GM06990 (cell line): ENCODE measurements at regions not wholly inside any gene's neighbourhood (a gene's known extent, or its start where the extent isn't known, plus 50 kb on each side); places are given as distances from the start of the nearest gene placed in this dataset.

Experiments used
- DNase-seq: peaks from one replicate; pipeline ENCODE4 v3.0.0-alpha.2; 2011; ENCODE audit not compliant: insufficient read length; ENCODE audit errors: extremely low read depth
- H3K27me3 ChIP-seq: replicated peaks from 2 replicates; pipeline ENCODE4 v1.6.0; 2011; ENCODE audit warnings: low read length; ENCODE audit not compliant: control insufficient read depth, insufficient read depth
- H3K36me3 ChIP-seq: 2 replicates; pipeline ENCODE4 v1.5.1; 2011; ENCODE audit warnings: low read length; ENCODE audit not compliant: control insufficient read depth, insufficient read depth
- H3K4me3 ChIP-seq: replicated peaks from 2 replicates; pipeline ENCODE4 v1.5.1; 2011; ENCODE audit warnings: low read depth, mild to moderate bottlenecking, control low read depth, low read length
- CTCF ChIP-seq: IDR thresholded peaks from 2 replicates; pipeline ENCODE4 v1.5.1; 2011; ENCODE audit warnings: low read length, control low read depth, mild to moderate bottlenecking, inconsistent platforms; ENCODE audit not compliant: insufficient read depth, poor library complexity, severe bottlenecking

DNA sequence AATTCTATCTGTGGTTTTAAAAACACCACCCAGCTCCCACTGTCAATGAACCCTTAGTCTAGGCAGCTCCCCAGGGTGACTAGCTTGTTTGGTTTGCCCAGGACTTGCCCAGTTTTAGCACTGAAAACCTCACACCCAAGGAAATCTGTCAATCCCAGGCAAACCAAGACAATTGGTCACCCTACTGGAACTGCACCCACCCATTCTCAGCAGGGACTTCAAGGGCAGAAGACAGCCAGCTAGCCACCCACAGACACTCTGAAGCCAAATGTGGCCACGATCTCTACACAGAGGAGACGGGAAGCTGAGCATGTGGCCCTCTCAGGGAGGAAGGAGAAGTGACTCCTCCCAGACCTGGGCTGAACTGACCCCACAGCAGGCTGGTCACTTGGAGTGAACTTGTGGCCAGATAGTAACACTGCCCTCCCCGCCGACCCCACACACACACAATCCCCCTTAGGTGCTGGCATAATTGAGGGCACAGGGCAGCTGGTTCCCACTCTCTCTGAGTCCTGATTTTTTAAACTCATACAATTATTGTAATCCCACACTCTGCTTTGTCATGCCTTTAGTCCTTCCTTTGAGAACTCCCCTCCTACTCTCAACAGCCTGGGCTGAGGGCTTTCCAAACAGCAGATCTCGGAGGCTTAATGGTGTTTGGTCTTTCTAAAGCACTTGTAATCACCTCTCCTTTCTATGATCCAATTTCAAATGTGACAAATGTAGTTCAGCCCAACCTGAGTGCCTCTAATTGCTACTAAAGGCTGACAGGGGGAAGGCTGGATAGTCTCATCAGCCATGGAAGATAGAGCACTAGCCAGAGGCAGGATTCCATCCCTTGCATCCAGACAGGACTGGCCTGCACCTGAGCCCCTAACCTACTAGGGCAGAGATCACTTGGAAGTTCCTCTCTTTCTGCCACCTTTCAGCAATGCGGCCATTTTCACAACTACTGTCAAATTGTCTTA, 74.7 kb upstream of the DRD2 start:
- no peak for DNase-seq
- no peak for TF ChIP-seq CTCF
- no peaks in the 10 kb centered on the region; the same call in 1 of the 2 replicates for H3K27me3 ChIP-seq
- no peak overlapping the region for H3K4me3 ChIP-seq
- H3K36me3 ChIP-seq = no peaks in the 10 kb centered on the region

- TF ChIP-seq CTCF = no peak
These were observed 73.9 kb upstream of the DRD2 start for GRCh38 chr11:113549061-113549460.

GRCh38 chr11:113547739-113548138, 72.5 kb upstream of the DRD2 start:
- no peak for TF ChIP-seq CTCF
- Histone ChIP-seq H3K27me3 (no peaks in the 10 kb centered on the region; the same call in 1 of the 2 replicates), H3K36me3 (no peaks in the 10 kb centered on the region), H3K4me3 (no peak overlapping the region)
- DNase-seq = no peak

More at GRCh38 chr11:113549061-113549460, 73.9 kb upstream of the DRD2 start:
- H3K4me3 ChIP-seq = no peak overlapping the region
- no peak for DNase-seq
- H3K27me3 ChIP-seq = no peaks in the 10 kb centered on the region; the same call in 1 of the 2 replicates
- H3K36me3 ChIP-seq = no peaks in the 10 kb centered on the region

- DNase-seq = no peak
- no peaks in the 10 kb centered on the region; the same call in 1 of the 2 replicates for H3K27me3 ChIP-seq
- no peaks in the 10 kb centered on the region for H3K36me3 ChIP-seq
- H3K4me3 ChIP-seq = no peak overlapping the region
- TF ChIP-seq CTCF = no peak
These were observed 71.7 kb upstream of the DRD2 start for GRCh38 chr11:113546757-113547507.

DNA sequence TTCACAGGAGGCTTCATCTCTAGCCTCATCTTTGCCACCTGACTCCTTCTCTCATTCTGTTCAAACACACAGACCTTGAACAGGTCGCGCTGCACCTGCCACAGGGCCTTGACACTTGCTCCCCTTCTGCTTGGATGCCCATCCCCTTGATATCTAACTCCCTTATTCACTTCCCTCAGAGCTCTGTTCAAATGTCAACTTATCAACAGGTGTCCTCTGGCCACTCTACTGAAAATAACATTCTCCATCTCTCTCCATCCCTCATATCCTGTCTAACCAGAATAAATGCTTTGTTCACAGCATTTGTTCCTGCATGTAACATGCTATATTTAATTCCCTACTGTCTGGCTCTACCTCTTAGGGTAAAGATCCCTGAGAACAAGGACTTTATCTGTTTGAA, 67.2 kb upstream of the DRD2 start:
- no peak for DNase-seq
- TF ChIP-seq CTCF = no peak
- H3K36me3 ChIP-seq = no peaks in the 10 kb centered on the region
- H3K27me3 ChIP-seq = peaks cover 1% of the 10 kb centered on the region
- H3K4me3 ChIP-seq = no peak overlapping the region
